ENCODE measurements at regions not wholly inside any gene's neighbourhood (a gene's known extent, or its start where the extent isn't known, plus 50 kb on each side); places are given as distances from the start of the nearest gene placed in this dataset.

GRCh38 chr6:100996409-100996808 lies 115.3 kb upstream of the ASCC3 start:
- no peak overlapping the region for H3K27ac Mint-ChIP-seq

GRCh38 chr6:100998111-100998510 lies 117.0 kb upstream of the ASCC3 start:
- Mint-ChIP-seq H3K4me3 (no peak overlapping the region), H3K27me3 (peaks cover 6% of the 10 kb centered on the region), H3K27ac (no peak overlapping the region), H3K36me3 (ENCODE audit: low read depth) (no peaks in the 10 kb centered on the region), H3K4me1 (ENCODE audit: low read depth) (no peaks in the 10 kb centered on the region), H3K9me3 (peaks cover 6% of the 10 kb centered on the region)
- no peak for DNase-seq

More at GRCh38 chr6:100996409-100996808, 115.3 kb upstream of the ASCC3 start:
- Mint-ChIP-seq H3K4me3 (no peak overlapping the region), H3K36me3 (ENCODE audit: low read depth) (no peaks in the 10 kb centered on the region), H3K4me1 (ENCODE audit: low read depth) (no peaks in the 10 kb centered on the region), H3K27me3 (no peaks in the 10 kb centered on the region), H3K9me3 (no peaks in the 10 kb centered on the region)
- DNase-seq = no peak

GRCh38 chr6:100999034-100999597 lies 118.0 kb upstream of the ASCC3 start:
- no peak overlapping the region for H3K27ac Mint-ChIP-seq

GRCh38 chr6:101000341-101000740 lies 119.2 kb upstream of the ASCC3 start:
- Mint-ChIP-seq H3K4me1 (ENCODE audit: low read depth) (no peaks in the 10 kb centered on the region), H3K27ac (no peak overlapping the region), H3K9me3 (peaks cover 7% of the 10 kb centered on the region), H3K27me3 (peaks cover 6% of the 10 kb centered on the region), H3K4me3 (no peak overlapping the region), H3K36me3 (ENCODE audit: low read depth) (no peaks in the 10 kb centered on the region)
- DNase-seq = no peak

More at GRCh38 chr6:100999034-100999597, 118.0 kb upstream of the ASCC3 start:
- no peak for DNase-seq
- Mint-ChIP-seq H3K27me3 (peaks cover 6% of the 10 kb centered on the region), H3K4me1 (ENCODE audit: low read depth) (no peaks in the 10 kb centered on the region), H3K4me3 (no peak overlapping the region), H3K36me3 (ENCODE audit: low read depth) (no peaks in the 10 kb centered on the region), H3K9me3 (peaks cover 7% of the 10 kb centered on the region)

GRCh38 chr6:101001012-101001411 lies 119.9 kb upstream of the ASCC3 start:
- Mint-ChIP-seq H3K36me3 (ENCODE audit: low read depth) (no peaks in the 10 kb centered on the region), H3K9me3 (peaks cover 7% of the 10 kb centered on the region), H3K4me1 (ENCODE audit: low read depth) (no peaks in the 10 kb centered on the region), H3K4me3 (no peak overlapping the region), H3K27ac (no peak overlapping the region), H3K27me3 (peaks cover 6% of the 10 kb centered on the region)
- DNase-seq = no peak

- no peaks in the 10 kb centered on the region for H3K36me3 Mint-ChIP-seq (ENCODE audit: low read depth)
- no peak for DNase-seq
- no peaks in the 10 kb centered on the region for H3K4me1 Mint-ChIP-seq (ENCODE audit: low read depth)
- peaks cover 6% of the 10 kb centered on the region for H3K27me3 Mint-ChIP-seq
- no peak overlapping the region for H3K27ac Mint-ChIP-seq
- H3K4me3 Mint-ChIP-seq = no peak overlapping the region
- peaks cover 7% of the 10 kb centered on the region for H3K9me3 Mint-ChIP-seq
Measured at GRCh38 chr6:101001607-101002006, 120.5 kb upstream of the ASCC3 start.

- no peaks in the 10 kb centered on the region for H3K4me1 Mint-ChIP-seq (ENCODE audit: low read depth)
- H3K27ac Mint-ChIP-seq = no peak overlapping the region
- H3K4me3 Mint-ChIP-seq = no peak overlapping the region
- H3K36me3 Mint-ChIP-seq (ENCODE audit: low read depth) = no peaks in the 10 kb centered on the region
- no peak for DNase-seq
- H3K27me3 Mint-ChIP-seq = peaks cover 6% of the 10 kb centered on the region
- H3K9me3 Mint-ChIP-seq = peaks cover 7% of the 10 kb centered on the region
Measured at GRCh38 chr6:101003075-101003474, 121.9 kb upstream of the ASCC3 start.

- Mint-ChIP-seq H3K27me3 (no peaks in the 10 kb centered on the region), H3K9me3 (no peaks in the 10 kb centered on the region), H3K4me3 (peak overlapping the region; percentile 3), H3K36me3 (ENCODE audit: low read depth) (no peaks in the 10 kb centered on the region), H3K27ac (peak overlapping the region; percentile 17), H3K4me1 (ENCODE audit: low read depth) (peaks cover 30% of the 10 kb centered on the region)
- no peak for DNase-seq
Measured at GRCh38 chr6:101011186-101011585, 130.1 kb upstream of the ASCC3 start.

- no peak for DNase-seq
- Mint-ChIP-seq H3K9me3 (no peaks in the 10 kb centered on the region), H3K4me3 (no peak overlapping the region), H3K27ac (no peak overlapping the region), H3K36me3 (ENCODE audit: low read depth) (no peaks in the 10 kb centered on the region), H3K27me3 (no peaks in the 10 kb centered on the region), H3K4me1 (ENCODE audit: low read depth) (peaks cover 30% of the 10 kb centered on the region)
Measured at GRCh38 chr6:101013612-101014195, 132.6 kb upstream of the ASCC3 start.

GRCh38 chr6:101015541-101015940 lies 134.4 kb upstream of the ASCC3 start:
- no peaks in the 10 kb centered on the region for H3K9me3 Mint-ChIP-seq
- peaks cover 28% of the 10 kb centered on the region for H3K4me1 Mint-ChIP-seq (ENCODE audit: low read depth)
- no peak overlapping the region for H3K27ac Mint-ChIP-seq
- no peaks in the 10 kb centered on the region for H3K36me3 Mint-ChIP-seq (ENCODE audit: low read depth)
- H3K4me3 Mint-ChIP-seq = no peak overlapping the region
- no peaks in the 10 kb centered on the region for H3K27me3 Mint-ChIP-seq
- no peak for DNase-seq

GRCh38 chr6:101016163-101016562 lies 135.0 kb upstream of the ASCC3 start:
- Mint-ChIP-seq H3K36me3 (ENCODE audit: low read depth) (no peaks in the 10 kb centered on the region), H3K4me3 (no peak overlapping the region), H3K27ac (no peak overlapping the region), H3K27me3 (no peaks in the 10 kb centered on the region), H3K9me3 (no peaks in the 10 kb centered on the region), H3K4me1 (ENCODE audit: low read depth) (peaks cover 22% of the 10 kb centered on the region)
- no peak for DNase-seq

GRCh38 chr6:101018157-101018556 lies 137.0 kb upstream of the ASCC3 start:
- Mint-ChIP-seq H3K4me3 (no peak overlapping the region), H3K27ac (no peak overlapping the region), H3K4me1 (ENCODE audit: low read depth) (peaks cover 5% of the 10 kb centered on the region), H3K27me3 (no peaks in the 10 kb centered on the region), H3K9me3 (no peaks in the 10 kb centered on the region), H3K36me3 (ENCODE audit: low read depth) (no peaks in the 10 kb centered on the region)
- DNase-seq = no peak

- Mint-ChIP-seq H3K27me3 (no peaks in the 10 kb centered on the region), H3K36me3 (ENCODE audit: low read depth) (no peaks in the 10 kb centered on the region), H3K4me3 (no peak overlapping the region), H3K9me3 (no peaks in the 10 kb centered on the region), H3K4me1 (ENCODE audit: low read depth) (no peaks in the 10 kb centered on the region), H3K27ac (no peak overlapping the region)
- no peak for DNase-seq
Measured at GRCh38 chr6:101021504-101021903, 140.4 kb upstream of the ASCC3 start.

GRCh38 chr6:101042966-101043365 lies 161.8 kb upstream of the ASCC3 start:
- Mint-ChIP-seq H3K4me3 (no peak overlapping the region), H3K36me3 (ENCODE audit: low read depth) (no peaks in the 10 kb centered on the region), H3K27ac (no peak overlapping the region), H3K27me3 (no peaks in the 10 kb centered on the region), H3K4me1 (ENCODE audit: low read depth) (no peaks in the 10 kb centered on the region), H3K9me3 (peaks cover 4% of the 10 kb centered on the region)
- no peak for DNase-seq

- no peak overlapping the region for H3K27ac Mint-ChIP-seq
Measured at GRCh38 chr6:101058296-101058695, 177.2 kb upstream of the ASCC3 start.

GRCh38 chr6:101066481-101066880 lies 185.4 kb upstream of the ASCC3 start:
- H3K36me3 Mint-ChIP-seq (ENCODE audit: low read depth) = no peaks in the 10 kb centered on the region
- H3K9me3 Mint-ChIP-seq = peaks cover 24% of the 10 kb centered on the region
- H3K27ac Mint-ChIP-seq = no peak overlapping the region
- DNase-seq = no peak
- H3K4me1 Mint-ChIP-seq (ENCODE audit: low read depth) = no peaks in the 10 kb centered on the region
- H3K27me3 Mint-ChIP-seq = no peaks in the 10 kb centered on the region
- H3K4me3 Mint-ChIP-seq = no peak overlapping the region

More at GRCh38 chr6:101058296-101058695, 177.2 kb upstream of the ASCC3 start:
- Mint-ChIP-seq H3K36me3 (ENCODE audit: low read depth) (no peaks in the 10 kb centered on the region), H3K4me1 (ENCODE audit: low read depth) (no peaks in the 10 kb centered on the region), H3K9me3 (no peaks in the 10 kb centered on the region), H3K27me3 (no peaks in the 10 kb centered on the region), H3K4me3 (no peak overlapping the region)
- no peak for DNase-seq
